Trophoblast cell (in vitro differentiated cells and primary cell): ENCODE measurements at regions not wholly inside any gene's neighbourhood (a gene's known extent, or its start where the extent isn't known, plus 50 kb on each side); places are given as distances from the start of the nearest gene placed in this dataset.

Source experiments
- DNase-seq, 2 donors: peaks; one replicate each; pipeline ENCODE4 v3.0.0-alpha.2; 2016
- H2AFZ ChIP-seq: 2 replicates; pipeline ENCODE4 v1.6.1; 2013; ENCODE audit warnings: low read length, moderate library complexity, mild to moderate bottlenecking; ENCODE audit not compliant: insufficient read depth, poor library complexity
- H2AK5ac ChIP-seq: 2 replicates; pipeline ENCODE4 v1.6.1; 2013; ENCODE audit warnings: mild to moderate bottlenecking, low read length
- H2BK120ac ChIP-seq: 2 replicates; pipeline ENCODE4 v1.6.1; 2013; ENCODE audit warnings: low read length, mild to moderate bottlenecking, moderate library complexity; ENCODE audit not compliant: insufficient read depth, poor library complexity
- H2BK12ac ChIP-seq: 2 replicates; pipeline ENCODE4 v1.6.1; 2013; ENCODE audit warnings: mild to moderate bottlenecking, low read length, moderate library complexity
- H2BK5ac ChIP-seq: 2 replicates; pipeline ENCODE4 v1.6.1; 2013; ENCODE audit warnings: low read length, low read depth, moderate library complexity, mild to moderate bottlenecking; ENCODE audit not compliant: poor library complexity
- H3K14ac ChIP-seq: 2 replicates; pipeline ENCODE4 v1.6.1; 2013; ENCODE audit warnings: mild to moderate bottlenecking, low read length
- H3K18ac ChIP-seq: 2 replicates; pipeline ENCODE4 v1.6.1; 2013; ENCODE audit warnings: mild to moderate bottlenecking, low read length
- H3K23ac ChIP-seq: 2 replicates; pipeline ENCODE4 v1.6.1; 2013; ENCODE audit warnings: low read length
- H3K27ac ChIP-seq: 2 replicates; pipeline ENCODE4 v1.5.1; 2013; ENCODE audit warnings: low read depth, mild to moderate bottlenecking, inconsistent platforms, low read length, moderate library complexity
- H3K27me3 ChIP-seq: 2 replicates; pipeline ENCODE4 v1.6.1; 2013; ENCODE audit warnings: inconsistent platforms, mild to moderate bottlenecking, low read length, moderate library complexity; ENCODE audit not compliant: insufficient read depth
- H3K36me3 ChIP-seq, 2 experiments: 1 replicate in 1 of 2; 2 replicates in 1 of 2; pipeline ENCODE4 v1.6.1; 2013; ENCODE audit warnings: low read length in 2 of 2, mild to moderate bottlenecking in 2 of 2, moderate library complexity in 1 of 2; ENCODE audit not compliant: insufficient read depth in 2 of 2, control insufficient read depth in 1 of 2
- H3K4ac ChIP-seq: 2 replicates; pipeline ENCODE4 v1.6.1; 2013; ENCODE audit warnings: low read depth, mild to moderate bottlenecking, low read length, moderate library complexity
- H3K4me1 ChIP-seq, 2 experiments: 1 replicate in 1 of 2; 2 replicates in 1 of 2; pipeline ENCODE4 v1.6.1; 2013; ENCODE audit warnings: low read length in 2 of 2, mild to moderate bottlenecking in 2 of 2, moderate library complexity in 1 of 2; ENCODE audit not compliant: insufficient read depth in 2 of 2, control insufficient read depth in 1 of 2
- H3K4me2 ChIP-seq: 2 replicates; pipeline ENCODE4 v1.6.1; 2013; ENCODE audit warnings: inconsistent platforms, mild to moderate bottlenecking, low read length, moderate library complexity
- H3K4me3 ChIP-seq: 2 replicates; pipeline ENCODE4 v1.5.1; 2013; ENCODE audit warnings: mild to moderate bottlenecking, low read depth, low read length, inconsistent platforms
- H3K79me1 ChIP-seq: one replicate; pipeline ENCODE4 v1.6.1; 2013; ENCODE audit warnings: low read length
- H3K79me2 ChIP-seq: 2 replicates; pipeline ENCODE4 v1.6.1; 2013; ENCODE audit warnings: low read length, mild to moderate bottlenecking; ENCODE audit not compliant: control insufficient read depth, insufficient read depth, poor library complexity
- H3K9ac ChIP-seq: 2 replicates; pipeline ENCODE4 v1.6.1; 2013; ENCODE audit warnings: mild to moderate bottlenecking, low read length
- H3K9me3 ChIP-seq: 2 replicates; pipeline ENCODE4 v1.6.1; 2013; ENCODE audit warnings: low read depth, mild to moderate bottlenecking, control low read depth, inconsistent platforms, low read length; ENCODE audit not compliant: insufficient read depth
- H4K12ac ChIP-seq: 2 replicates; pipeline ENCODE4 v1.6.1; 2013; ENCODE audit warnings: low read depth, mild to moderate bottlenecking, low read length, moderate library complexity
- H4K8ac ChIP-seq: 2 replicates; pipeline ENCODE4 v1.6.1; 2013; ENCODE audit warnings: low read depth, mild to moderate bottlenecking, low read length, moderate library complexity
- H4K91ac ChIP-seq: one replicate; pipeline ENCODE4 v1.6.1; 2013; ENCODE audit warnings: low read depth, mild to moderate bottlenecking, low read length, moderate library complexity
- WGBS: extraction: QIAGEN DNeasy Blood & Tissue Kit; methylation state at CpG from one replicate; pipeline ENCODE4 v1.1.7; 2013; ENCODE audit warnings: missing lambda C conversion rate; ENCODE audit not compliant: insufficient read length, insufficient coverage; ENCODE audit errors: extremely low coverage; 5-methylcytosine and 5-hydroxymethylcytosine counted together

DNA sequence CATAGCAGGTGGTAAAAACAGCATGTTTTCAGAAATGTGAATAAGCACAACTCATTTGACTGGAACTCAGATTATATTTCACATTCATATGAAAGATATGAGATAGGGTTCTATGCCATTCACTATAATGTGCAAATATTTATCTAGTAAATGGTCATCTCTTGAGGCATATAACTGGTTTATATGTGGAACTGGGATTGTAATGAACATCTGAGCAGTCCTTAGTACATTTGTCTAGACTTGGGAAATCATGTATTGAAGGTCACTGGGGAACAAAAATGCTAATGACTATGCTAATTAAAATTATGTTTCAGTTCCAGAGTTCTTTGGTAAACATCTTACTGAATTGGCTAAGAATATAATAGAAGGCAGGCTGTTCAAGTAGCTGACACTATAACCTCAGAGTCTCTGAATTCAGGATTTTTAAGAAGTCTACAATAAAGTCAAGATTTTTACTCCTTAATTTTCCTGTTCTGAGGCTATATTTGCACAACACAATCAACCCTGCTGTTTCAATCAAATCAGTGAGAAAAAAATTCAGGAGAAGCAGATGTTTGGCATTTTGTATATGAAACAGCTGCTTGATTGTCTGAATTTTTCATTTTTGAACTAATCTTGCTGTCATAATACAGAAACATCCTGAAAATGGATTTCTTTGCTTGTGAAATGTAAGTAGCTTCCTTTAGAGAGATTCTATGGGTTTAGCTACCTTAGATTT is 244.8 kb upstream of the RGS18 start:
- H3K23ac ChIP-seq, result no peak overlapping the region
- H3K4me2 ChIP-seq, result no peak overlapping the region
- H3K4me3 ChIP-seq, result no peak overlapping the region

DNA sequence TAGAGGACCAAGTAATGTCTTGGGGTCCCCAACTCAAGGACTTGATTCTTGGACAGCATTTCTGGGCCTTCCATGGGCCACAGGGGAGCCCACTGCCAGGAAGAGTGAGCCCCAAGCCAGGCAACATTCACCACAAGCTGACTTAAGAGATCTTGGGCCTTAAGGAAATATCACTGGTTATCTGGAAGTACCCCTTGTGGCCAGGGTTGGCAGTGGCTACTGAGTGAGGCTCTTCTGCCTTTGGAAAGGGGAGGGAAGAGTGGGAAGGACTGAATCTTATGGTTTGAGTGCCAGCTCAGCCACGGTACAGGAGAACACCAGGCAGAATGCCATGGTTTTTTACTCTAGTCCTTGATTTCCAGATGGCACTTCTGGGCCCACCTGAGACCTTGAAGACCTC is 228.9 kb upstream of the RGS18 start:
- Histone ChIP-seq H4K12ac (no peak overlapping the region), H4K8ac (no peak overlapping the region), H3K79me1 (no peaks in the 10 kb centered on the region), H3K9ac (no peak overlapping the region), H2AFZ (no peak overlapping the region), H3K14ac (no peak overlapping the region), H2AK5ac (no peak overlapping the region), H3K36me3 (no peaks in the 10 kb centered on the region), H3K79me2 (no peaks in the 10 kb centered on the region), H2BK12ac (no peak overlapping the region), H3K4me3 (no peak overlapping the region), H3K23ac (no peak overlapping the region), H3K27me3 (no peaks in the 10 kb centered on the region), H3K9me3 (no peaks in the 10 kb centered on the region), H3K27ac (no peak overlapping the region), H3K4me2 (no peak overlapping the region), H4K91ac (no peak overlapping the region), H3K4me1 (no peaks in the 10 kb centered on the region), H3K4ac (no peak overlapping the region), H3K18ac (no peak overlapping the region), H2BK5ac (no peak overlapping the region), H2BK120ac (no peak overlapping the region)
- no peak for DNase-seq
- no CpG with 5 or more reads among the region's 1 CpG for WGBS

More for the DNA sequence above, 244.8 kb upstream of the RGS18 start:
- no peaks in the 10 kb centered on the region for H3K27me3 ChIP-seq
- H3K18ac ChIP-seq, result no peak overlapping the region
- H3K4ac ChIP-seq, result no peak overlapping the region
- no peak overlapping the region for H2BK12ac ChIP-seq
- no peaks in the 10 kb centered on the region for H3K79me1 ChIP-seq
- no peak overlapping the region for H3K27ac ChIP-seq
- H4K91ac ChIP-seq, result no peak overlapping the region
- no peaks in the 10 kb centered on the region for H3K9me3 ChIP-seq
- H3K9ac ChIP-seq, result no peak overlapping the region
- H4K12ac ChIP-seq, result no peak overlapping the region
- no peak overlapping the region for H2BK5ac ChIP-seq
- H3K79me2 ChIP-seq, result no peaks in the 10 kb centered on the region
- H3K36me3 ChIP-seq, result no peaks in the 10 kb centered on the region
- DNase-seq, result no peak
- H2AFZ ChIP-seq, result no peak overlapping the region
- H2BK120ac ChIP-seq, result no peak overlapping the region
- no peak overlapping the region for H2AK5ac ChIP-seq
- H4K8ac ChIP-seq, result no peak overlapping the region
- no peaks in the 10 kb centered on the region for H3K4me1 ChIP-seq
- H3K14ac ChIP-seq, result no peak overlapping the region

DNA sequence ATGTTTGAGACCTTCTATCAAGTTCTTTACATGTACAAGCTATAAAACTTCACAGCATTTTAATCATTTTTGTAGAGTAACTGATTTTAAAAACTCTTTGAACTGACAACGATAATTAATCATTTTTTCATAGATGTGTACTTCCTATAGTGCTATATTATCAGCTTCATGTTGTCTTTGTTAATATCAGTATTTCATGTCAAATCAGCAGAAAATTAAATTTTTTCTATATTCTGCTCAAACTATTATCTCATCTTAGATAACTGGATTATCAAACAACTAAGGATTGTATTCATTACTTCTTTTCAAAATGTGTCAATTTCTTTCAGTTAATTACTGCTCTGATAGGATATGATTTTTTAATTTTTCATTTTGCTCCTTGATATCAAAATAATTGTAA is 214.6 kb upstream of the RGS18 start:
- Histone ChIP-seq H3K79me2 (no peaks in the 10 kb centered on the region), H2BK5ac (no peak overlapping the region), H3K4me1 (no peaks in the 10 kb centered on the region), H3K27me3 (no peaks in the 10 kb centered on the region), H4K12ac (no peak overlapping the region), H3K4me3 (no peak overlapping the region), H3K79me1 (no peaks in the 10 kb centered on the region), H2BK12ac (no peak overlapping the region), H3K23ac (no peak overlapping the region), H3K18ac (no peak overlapping the region), H3K27ac (no peak overlapping the region), H2AK5ac (no peak overlapping the region), H2BK120ac (no peak overlapping the region), H3K4me2 (no peak overlapping the region), H3K9ac (no peak overlapping the region), H3K14ac (no peak overlapping the region), H4K8ac (no peak overlapping the region), H3K9me3 (no peaks in the 10 kb centered on the region), H3K36me3 (no peaks in the 10 kb centered on the region), H4K91ac (no peak overlapping the region), H3K4ac (no peak overlapping the region), H2AFZ (no peak overlapping the region)
- WGBS, result no CpG with 5 or more reads among the region's 1 CpG
- DNase-seq, result no peak

DNA sequence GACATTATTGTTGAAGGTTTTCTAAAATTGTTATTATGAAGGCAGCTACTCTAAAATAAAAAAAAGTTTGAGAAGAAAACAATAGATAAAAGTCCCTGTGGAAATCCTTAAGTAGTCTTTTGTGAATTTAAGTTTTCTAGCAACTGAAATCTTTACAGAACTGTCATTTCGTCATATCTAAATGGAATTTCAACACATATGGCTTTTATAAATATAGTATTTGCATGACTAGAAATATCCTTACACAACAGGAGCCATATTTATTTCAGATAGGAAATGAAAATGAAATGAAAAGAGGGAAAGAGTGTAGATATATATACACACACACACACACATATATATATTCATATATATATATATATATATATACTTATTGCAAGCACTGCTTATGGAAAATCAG is 204.7 kb upstream of the RGS18 start:
- no peak overlapping the region for H3K9ac ChIP-seq
- no CpG with 5 or more reads among the region's 1 CpG for WGBS
- no peak overlapping the region for H2AFZ ChIP-seq

More for the DNA sequence above, 204.7 kb upstream of the RGS18 start:
- Histone ChIP-seq H3K14ac (no peak overlapping the region), H4K91ac (no peak overlapping the region), H3K18ac (no peak overlapping the region), H4K12ac (no peak overlapping the region), H3K27ac (no peak overlapping the region), H3K79me1 (no peaks in the 10 kb centered on the region), H3K27me3 (no peaks in the 10 kb centered on the region), H3K36me3 (no peaks in the 10 kb centered on the region), H4K8ac (no peak overlapping the region), H2BK12ac (no peak overlapping the region), H2AK5ac (no peak overlapping the region), H2BK120ac (no peak overlapping the region), H3K4me3 (no peak overlapping the region), H3K4ac (no peak overlapping the region), H3K23ac (no peak overlapping the region), H3K4me2 (no peak overlapping the region), H3K4me1 (no peaks in the 10 kb centered on the region), H3K79me2 (no peaks in the 10 kb centered on the region), H3K9me3 (no peaks in the 10 kb centered on the region), H2BK5ac (no peak overlapping the region)
- no peak for DNase-seq
